WERI-Rb-1 (cell line): ENCODE measurements at regions not wholly inside any gene's neighbourhood (a gene's known extent, or its start where the extent isn't known, plus 50 kb on each side); places are given as distances from the start of the nearest gene placed in this dataset.
"Not testable (repeated sequence)": the region's sequence is repeated elsewhere in the genome, so short reads cannot be mapped to it uniquely, and the experiment has no call there.

Experiments
- DNase-seq: peaks from one replicate; pipeline ENCODE4 v3.0.0-alpha.2; 2020
- H3K27ac ChIP-seq: fragments of 250-450 bp; sonication (Bioruptor Pico); 2 replicates; pipeline ENCODE4 v1.5.1; 2020; ENCODE audit warnings: mild to moderate bottlenecking, moderate library complexity
- H3K27me3 ChIP-seq: fragments of 250-450 bp; sonication (Bioruptor Pico); 2 replicates; pipeline ENCODE4 v1.5.1; 2021; ENCODE audit warnings: mild to moderate bottlenecking, low read depth, moderate library complexity; ENCODE audit not compliant: insufficient read depth, severe bottlenecking
- H3K36me3 ChIP-seq: fragments of 250-450 bp; sonication (Bioruptor Pico); 2 replicates; pipeline ENCODE4 v1.5.1; 2020; ENCODE audit warnings: mild to moderate bottlenecking, moderate library complexity
- H3K4me3 ChIP-seq: 2 replicates; pipeline ENCODE4 v1.5.1; 2011; ENCODE audit warnings: low read depth, mild to moderate bottlenecking, control low read depth, low read length
- H3K9me3 ChIP-seq: fragments of 250-450 bp; sonication (Bioruptor Pico); 2 replicates; pipeline ENCODE4 v1.5.1; 2021; ENCODE audit warnings: mild to moderate bottlenecking, moderate library complexity; ENCODE audit not compliant: severe bottlenecking
- CTCF ChIP-seq: IDR thresholded peaks from 2 replicates; pipeline ENCODE4 v1.5.1; 2011; ENCODE audit warnings: low read depth, mild to moderate bottlenecking, control low read depth, inconsistent platforms, low read length

GRCh38 chr7:153772966-153773365 lies 279.2 kb upstream of the DPP6 start:
- no peak for DNase-seq
- no peaks in the 10 kb centered on the region for H3K36me3 ChIP-seq
- no peak overlapping the region for H3K27ac ChIP-seq
- no peaks in the 10 kb centered on the region for H3K27me3 ChIP-seq
- no peaks in the 10 kb centered on the region for H3K9me3 ChIP-seq
- TF ChIP-seq CTCF = no peak
- no peak overlapping the region for H3K4me3 ChIP-seq

GRCh38 chr7:153776940-153777339 lies 275.3 kb upstream of the DPP6 start:
- H3K36me3 ChIP-seq, H3K9me3 ChIP-seq, DNase-seq, H3K27ac ChIP-seq, H3K27me3 ChIP-seq, H3K4me3 ChIP-seq: not testable (repeated sequence)

GRCh38 chr7:153797363-153797762 lies 254.8 kb upstream of the DPP6 start:
- not testable (repeated sequence) for H3K27ac ChIP-seq

GRCh38 chr7:153808117-153808516 lies 244.1 kb upstream of the DPP6 start:
- DNase-seq = no peak
- Histone ChIP-seq H3K27ac (no peak overlapping the region), H3K27me3 (no peaks in the 10 kb centered on the region), H3K36me3 (no peaks in the 10 kb centered on the region), H3K9me3 (no peaks in the 10 kb centered on the region), H3K4me3 (no peak overlapping the region)
- no peak for TF ChIP-seq CTCF

More at GRCh38 chr7:153797363-153797762, 254.8 kb upstream of the DPP6 start:
- not testable (repeated sequence) for DNase-seq, H3K27me3 ChIP-seq, H3K9me3 ChIP-seq, H3K36me3 ChIP-seq, H3K4me3 ChIP-seq

- no peak for TF ChIP-seq CTCF
- Histone ChIP-seq H3K27me3 (peaks cover 77% of the 10 kb centered on the region), H3K27ac (no peak overlapping the region), H3K9me3 (no peaks in the 10 kb centered on the region), H3K4me3 (no peak overlapping the region), H3K36me3 (no peaks in the 10 kb centered on the region)
- no peak for DNase-seq
Measured at GRCh38 chr7:153829525-153829924, 222.7 kb upstream of the DPP6 start.

- Histone ChIP-seq H3K27me3 (peaks cover 78% of the 10 kb centered on the region), H3K4me3 (no peak overlapping the region), H3K36me3 (no peaks in the 10 kb centered on the region), H3K9me3 (no peaks in the 10 kb centered on the region), H3K27ac (no peak overlapping the region)
- no peak for TF ChIP-seq CTCF
- no peak for DNase-seq
Measured at GRCh38 chr7:153832160-153832559, 220.0 kb upstream of the DPP6 start.

- Histone ChIP-seq H3K27me3 (peaks cover 69% of the 10 kb centered on the region), H3K36me3 (no peaks in the 10 kb centered on the region), H3K9me3 (no peaks in the 10 kb centered on the region), H3K4me3 (no peak overlapping the region), H3K27ac (no peak overlapping the region)
- TF ChIP-seq CTCF = no peak
- DNase-seq = no peak
Measured at GRCh38 chr7:153835103-153835502, 217.1 kb upstream of the DPP6 start.
